ACHN (cell line): ENCODE measurements at regions not wholly inside any gene's neighbourhood (a gene's known extent, or its start where the extent isn't known, plus 50 kb on each side); places are given as distances from the start of the nearest gene placed in this dataset.
A peak's percentile ranks its signal among the peaks of the same experiment; 100 is the strongest.

Experiments used
- DNase-seq: peaks from one replicate; pipeline ENCODE4 v3.0.0-alpha.2; 2015
- in situ Hi-C: cut with HindIII; loops from 2 replicates; pipeline ENCODE4 v1.10.0; 2017; ENCODE audit warnings: low sequenced_read_pairs, low pct_ligation_motif_present, low pct_unique_long_range_greater_than_20kb

- in situ Hi-C loops, result no loop called here
- DNase-seq, result peak; percentile 36
Observed at GRCh38 chr4:43331226-43332051, 438.9 kb downstream of the GRXCR1 start.

- in situ Hi-C loops, result no loop called here
- no peak for DNase-seq
Observed at GRCh38 chr4:43332052-43332425, 439.5 kb downstream of the GRXCR1 start.

GRCh38 chr4:43337707-43338106 is 445.2 kb downstream of the GRXCR1 start:
- in situ Hi-C loops, result no loop called here
- DNase-seq, result no peak

GRCh38 chr4:43339435-43339834 is 446.9 kb downstream of the GRXCR1 start:
- in situ Hi-C loops, result no loop called here
- DNase-seq, result peak; percentile 51

GRCh38 chr4:43341741-43342140 is 449.2 kb downstream of the GRXCR1 start:
- in situ Hi-C loops, result no loop called here
- DNase-seq, result no peak

- in situ Hi-C loops, result no loop called here
- no peak for DNase-seq
Observed at GRCh38 chr4:43343298-43343697, 450.8 kb downstream of the GRXCR1 start.

- DNase-seq, result no peak
- in situ Hi-C loops, result no loop called here
Observed at GRCh38 chr4:43345323-43345925, 452.9 kb downstream of the GRXCR1 start.

- in situ Hi-C loops, result no loop called here
- DNase-seq, result no peak
Observed at GRCh38 chr4:43348591-43348990, 456.1 kb downstream of the GRXCR1 start.

- no peak for DNase-seq
- in situ Hi-C loops, result no loop called here
Observed at GRCh38 chr4:43351970-43352806, 459.7 kb downstream of the GRXCR1 start.

- in situ Hi-C loops, result no loop called here
- no peak for DNase-seq
Observed at GRCh38 chr4:43352859-43353258, 460.3 kb downstream of the GRXCR1 start.

- no peak for DNase-seq
- in situ Hi-C loops, result no loop called here
Observed at GRCh38 chr4:43353552-43353951, 461.0 kb downstream of the GRXCR1 start.

GRCh38 chr4:43356786-43357185 is 464.3 kb downstream of the GRXCR1 start:
- no peak for DNase-seq
- in situ Hi-C loops, result no loop called here

GRCh38 chr4:43357252-43357974 is 464.9 kb downstream of the GRXCR1 start:
- DNase-seq, result no peak
- in situ Hi-C loops, result no loop called here

GRCh38 chr4:43360296-43360695 is 467.8 kb downstream of the GRXCR1 start:
- in situ Hi-C loops, result no loop called here
- no peak for DNase-seq

GRCh38 chr4:43362875-43363636 is 470.5 kb downstream of the GRXCR1 start:
- in situ Hi-C loops, result no loop called here
- no peak for DNase-seq

GRCh38 chr4:43369036-43369594 is 476.6 kb downstream of the GRXCR1 start:
- no peak for DNase-seq

GRCh38 chr4:43373201-43373600 is 480.7 kb downstream of the GRXCR1 start:
- no peak for DNase-seq
- in situ Hi-C loops, result no loop called here

More at GRCh38 chr4:43369036-43369594, 476.6 kb downstream of the GRXCR1 start:
- in situ Hi-C loops, result no loop called here
